Neural progenitor cell (in vitro differentiated cells): ENCODE measurements at regions not wholly inside any gene's neighbourhood (a gene's known extent, or its start where the extent isn't known, plus 50 kb on each side); places are given as distances from the start of the nearest gene placed in this dataset.

Source experiments
- DNase-seq: peaks from one replicate; pipeline ENCODE4 v3.0.0-alpha.2; 2016; ENCODE audit warnings: low spot score
- H2AFZ ChIP-seq: fragments of 200-600 bp; sonication (generic); replicated peaks from 2 replicates; pipeline ENCODE4 v1.6.1; 2016; ENCODE audit warnings: antibody characterized with exemption
- H3F3A ChIP-seq: fragments of 200-600 bp; sonication (generic); 2 replicates; pipeline ENCODE4 v1.6.1; 2016; ENCODE audit warnings: antibody characterized with exemption, low read depth
- H3K27ac ChIP-seq: fragments of 200-600 bp; sonication (generic); 2 replicates; pipeline ENCODE4 v1.5.1; 2016; ENCODE audit warnings: mild to moderate bottlenecking
- H3K27me3 ChIP-seq: fragments of 200-600 bp; sonication (generic); 2 replicates; pipeline ENCODE4 v1.6.1; 2016; ENCODE audit warnings: mild to moderate bottlenecking, moderate library complexity
- H3K36me3 ChIP-seq: fragments of 200-600 bp; sonication (generic); 2 replicates; pipeline ENCODE4 v1.5.1; 2016
- H3K4me1 ChIP-seq: fragments of 200-600 bp; sonication (generic); 2 replicates; pipeline ENCODE4 v1.6.1; 2016; ENCODE audit warnings: mixed run types
- H3K4me2 ChIP-seq: fragments of 200-600 bp; sonication (generic); 2 replicates; pipeline ENCODE4 v1.6.1; 2016
- H3K4me3 ChIP-seq: fragments of 200-600 bp; sonication (generic); 2 replicates; pipeline ENCODE4 v1.5.1; 2016
- H3K79me2 ChIP-seq: fragments of 200-600 bp; sonication (generic); 2 replicates; pipeline ENCODE4 v1.6.1; 2016; ENCODE audit warnings: low read depth
- H3K9ac ChIP-seq: fragments of 200-600 bp; sonication (generic); 2 replicates; pipeline ENCODE4 v1.6.1; 2016
- H3K9me3 ChIP-seq: fragments of 200-600 bp; sonication (generic); 2 replicates; pipeline ENCODE4 v1.5.1; 2016; ENCODE audit warnings: low read depth
- H4K20me1 ChIP-seq: fragments of 200-600 bp; sonication (generic); 2 replicates; pipeline ENCODE4 v1.6.1; 2016; ENCODE audit warnings: low read depth
- H3K27ac Mint-ChIP-seq: 3 replicates; pipeline ENCODE4 v1.8.0; 2021; ENCODE audit warnings: mixed read lengths
- H3K27me3 Mint-ChIP-seq: 2 replicates; pipeline ENCODE4 v1.8.0; 2022; ENCODE audit warnings: low read depth, mild to moderate bottlenecking, inconsistent platforms, moderate library complexity, mixed read lengths; ENCODE audit not compliant: insufficient read depth
- H3K36me3 Mint-ChIP-seq: 3 replicates; pipeline ENCODE4 v1.8.0; 2021; ENCODE audit warnings: mixed read lengths
- H3K4me1 Mint-ChIP-seq: 3 replicates; pipeline ENCODE4 v1.8.0; 2021; ENCODE audit warnings: mixed read lengths
- H3K4me3 Mint-ChIP-seq: 3 replicates; pipeline ENCODE4 v1.8.0; 2021; ENCODE audit warnings: mild to moderate bottlenecking, moderate library complexity, mixed read lengths
- H3K9me3 Mint-ChIP-seq: 3 replicates; pipeline ENCODE4 v1.8.0; 2020; ENCODE audit warnings: mixed read lengths
- CTCF ChIP-seq: fragments of 200-600 bp; sonication (generic); IDR thresholded peaks from 2 replicates; pipeline ENCODE4 v1.5.1; 2017; ENCODE audit warnings: antibody characterized with exemption, mild to moderate bottlenecking
- EZH2 ChIP-seq: fragments of 200-600 bp; sonication (generic); IDR thresholded peaks from 2 replicates; pipeline ENCODE4 v1.6.1; 2017; ENCODE audit warnings: antibody characterized with exemption, mild to moderate bottlenecking, moderate library complexity
- EZH2phosphoT487 ChIP-seq: fragments of 200-600 bp; sonication (generic); IDR thresholded peaks from 2 replicates; pipeline ENCODE4 v1.6.1; 2017; ENCODE audit warnings: antibody characterized with exemption

GRCh38 chr6:76992553-76992952 lies 470.7 kb downstream of the HTR1B start:
- no peak for DNase-seq
- Histone ChIP-seq H4K20me1 (no peaks in the 10 kb centered on the region), H3K9ac (no peak overlapping the region), H2AFZ (no peak overlapping the region), H3K9me3 (no peaks in the 10 kb centered on the region), H3K36me3 (no peaks in the 10 kb centered on the region), H3K27me3 (no peaks in the 10 kb centered on the region), H3K4me1 (no peaks in the 10 kb centered on the region), H3K79me2 (no peaks in the 10 kb centered on the region), H3K27ac (no peak overlapping the region), H3F3A (no peaks in the 10 kb centered on the region), H3K4me2 (no peak overlapping the region), H3K4me3 (no peak overlapping the region)
- TF ChIP-seq EZH2 (no peak), CTCF (no peak), EZH2phosphoT487 (no peak)
- H3K4me3 Mint-ChIP-seq = no peak overlapping the region
- no peaks in the 10 kb centered on the region for H3K9me3 Mint-ChIP-seq
- peaks cover 3% of the 10 kb centered on the region for H3K27me3 Mint-ChIP-seq
- no peaks in the 10 kb centered on the region for H3K4me1 Mint-ChIP-seq
- H3K36me3 Mint-ChIP-seq = no peaks in the 10 kb centered on the region
- H3K27ac Mint-ChIP-seq = no peak overlapping the region

GRCh38 chr6:76984572-76984971 lies 478.7 kb downstream of the HTR1B start:
- no peak overlapping the region for H3K4me3 ChIP-seq
- H3K4me1 ChIP-seq = no peaks in the 10 kb centered on the region
- H3K4me2 ChIP-seq = no peak overlapping the region
- H3K9me3 ChIP-seq = no peaks in the 10 kb centered on the region
- H3K27me3 Mint-ChIP-seq = no peaks in the 10 kb centered on the region
- no peak overlapping the region for H2AFZ ChIP-seq
- H3K36me3 Mint-ChIP-seq = no peaks in the 10 kb centered on the region
- no peak for DNase-seq
- H3K9me3 Mint-ChIP-seq = no peaks in the 10 kb centered on the region
- H3K27ac Mint-ChIP-seq = no peak overlapping the region
- no peak overlapping the region for H3K27ac ChIP-seq
- H3K27me3 ChIP-seq = no peaks in the 10 kb centered on the region
- H3F3A ChIP-seq = no peaks in the 10 kb centered on the region
- H3K4me1 Mint-ChIP-seq = no peaks in the 10 kb centered on the region
- no peaks in the 10 kb centered on the region for H4K20me1 ChIP-seq
- H3K9ac ChIP-seq = no peak overlapping the region
- H3K4me3 Mint-ChIP-seq = no peak overlapping the region
- no peaks in the 10 kb centered on the region for H3K79me2 ChIP-seq
- TF ChIP-seq EZH2 (no peak), CTCF (no peak), EZH2phosphoT487 (no peak)
- no peaks in the 10 kb centered on the region for H3K36me3 ChIP-seq

DNA sequence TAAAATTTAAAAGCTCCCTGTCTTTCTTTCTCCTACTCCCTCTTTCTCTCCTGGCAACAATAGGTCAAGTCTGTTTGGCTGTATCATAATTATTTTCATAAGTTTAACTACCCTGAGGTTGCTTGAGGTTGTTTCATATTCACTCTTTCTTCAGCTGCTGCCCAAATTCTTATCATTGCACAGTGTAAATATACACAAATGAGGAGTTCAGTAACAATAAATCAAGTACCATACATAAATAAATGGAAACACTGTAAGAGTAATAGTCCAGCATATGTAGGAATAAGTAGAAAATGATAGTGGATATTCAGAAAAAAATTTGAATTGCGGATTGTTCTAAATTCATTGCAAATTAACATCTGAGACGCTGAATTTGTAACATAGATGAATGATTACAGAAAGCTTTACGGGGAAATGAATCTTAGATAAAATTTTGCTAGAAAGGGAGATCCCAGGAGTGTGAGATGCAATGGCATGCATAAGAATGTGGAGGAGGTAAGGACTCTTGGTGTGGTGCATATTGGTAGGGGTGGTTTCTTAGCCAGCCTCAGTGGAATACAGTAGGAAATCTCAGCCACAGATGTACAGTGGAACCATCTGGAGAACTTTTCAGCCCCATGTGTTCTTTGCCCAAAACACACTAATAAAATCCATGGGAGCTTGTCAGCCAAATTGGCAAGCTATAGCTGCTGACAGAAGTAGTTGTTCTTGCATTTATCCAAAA lies 480.7 kb downstream of the HTR1B start:
- Histone ChIP-seq H3K4me2 (no peak overlapping the region), H3K4me1 (no peaks in the 10 kb centered on the region), H3K36me3 (no peaks in the 10 kb centered on the region), H3K9me3 (no peaks in the 10 kb centered on the region), H2AFZ (no peak overlapping the region), H3K27ac (no peak overlapping the region), H3K79me2 (no peaks in the 10 kb centered on the region), H3K4me3 (no peak overlapping the region), H3K27me3 (no peaks in the 10 kb centered on the region), H3F3A (no peaks in the 10 kb centered on the region), H4K20me1 (no peaks in the 10 kb centered on the region), H3K9ac (no peak overlapping the region)
- H3K4me3 Mint-ChIP-seq = no peak overlapping the region
- no peaks in the 10 kb centered on the region for H3K27me3 Mint-ChIP-seq
- DNase-seq = no peak
- H3K4me1 Mint-ChIP-seq = no peaks in the 10 kb centered on the region
- H3K9me3 Mint-ChIP-seq = no peaks in the 10 kb centered on the region
- TF ChIP-seq EZH2 (no peak), EZH2phosphoT487 (no peak), CTCF (no peak)
- no peak overlapping the region for H3K27ac Mint-ChIP-seq
- no peaks in the 10 kb centered on the region for H3K36me3 Mint-ChIP-seq
